ENCODE measurements at regions not wholly inside any gene's neighbourhood (a gene's known extent, or its start where the extent isn't known, plus 50 kb on each side); places are given as distances from the start of the nearest gene placed in this dataset.

DNA sequence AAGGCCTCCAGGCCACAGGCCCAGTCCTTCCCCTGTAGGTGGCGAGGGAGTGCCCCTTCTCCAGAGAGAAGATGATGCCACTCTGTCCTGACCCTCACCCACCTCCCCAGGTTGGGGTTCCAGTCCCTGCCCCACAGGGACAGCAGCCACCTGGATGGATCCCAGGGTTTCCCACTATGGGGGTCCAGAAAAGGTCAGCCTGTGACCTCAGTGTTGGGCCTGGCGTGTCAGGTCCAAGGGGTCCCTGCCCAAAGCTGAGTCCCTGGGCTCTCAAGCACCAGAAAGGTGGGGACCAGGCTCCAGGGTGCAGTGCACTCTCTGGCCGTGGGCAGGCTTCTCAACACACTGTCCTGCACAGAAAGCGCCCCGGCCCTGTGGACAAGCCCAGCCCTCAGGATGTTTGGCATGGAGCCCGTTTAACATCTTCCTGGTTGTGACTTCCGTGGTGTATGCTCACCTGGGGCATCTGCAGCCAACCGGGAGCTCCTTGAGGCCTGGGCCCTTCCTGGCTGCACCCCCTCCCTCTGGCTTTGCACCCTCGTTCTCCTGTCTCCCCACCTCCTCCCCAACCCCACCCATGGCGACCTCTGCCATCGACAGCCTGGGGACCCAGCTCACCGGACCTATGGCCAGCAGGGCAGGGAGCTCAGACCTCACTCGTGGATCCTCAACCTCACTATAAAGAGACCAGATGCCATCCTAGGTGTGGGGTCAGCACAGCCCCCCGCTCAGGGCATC, 58.3 kb upstream of the PPP2R2D start:
- no peak for DNase-seq

- DNase-seq = no peak
Observed at GRCh38 chr10:131843089-131843595, 57.7 kb upstream of the PPP2R2D start.

DNA sequence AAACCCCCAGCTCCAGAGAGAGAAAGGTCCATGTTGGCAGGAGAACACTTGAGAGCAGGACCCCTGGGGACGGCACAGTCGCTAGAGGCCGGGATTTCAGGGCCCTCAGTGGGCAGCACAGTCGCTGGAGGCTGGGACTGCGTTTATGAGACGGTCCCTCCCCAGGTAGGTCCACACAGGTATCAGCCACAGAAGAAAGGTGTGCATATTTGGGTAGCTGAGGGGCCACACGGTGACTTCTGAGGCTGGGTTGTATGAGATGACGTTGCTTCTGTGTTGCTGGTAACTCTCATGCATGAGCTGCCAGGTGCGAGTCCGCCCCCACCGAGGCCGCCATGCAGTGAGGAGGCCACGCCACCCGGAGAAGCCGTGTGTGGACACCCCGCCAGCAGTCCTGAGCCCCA, 56.9 kb upstream of the PPP2R2D start:
- no peak for DNase-seq

GRCh38 chr10:131844529-131845084, 56.2 kb upstream of the PPP2R2D start:
- peak; percentile 7 for DNase-seq

DNA sequence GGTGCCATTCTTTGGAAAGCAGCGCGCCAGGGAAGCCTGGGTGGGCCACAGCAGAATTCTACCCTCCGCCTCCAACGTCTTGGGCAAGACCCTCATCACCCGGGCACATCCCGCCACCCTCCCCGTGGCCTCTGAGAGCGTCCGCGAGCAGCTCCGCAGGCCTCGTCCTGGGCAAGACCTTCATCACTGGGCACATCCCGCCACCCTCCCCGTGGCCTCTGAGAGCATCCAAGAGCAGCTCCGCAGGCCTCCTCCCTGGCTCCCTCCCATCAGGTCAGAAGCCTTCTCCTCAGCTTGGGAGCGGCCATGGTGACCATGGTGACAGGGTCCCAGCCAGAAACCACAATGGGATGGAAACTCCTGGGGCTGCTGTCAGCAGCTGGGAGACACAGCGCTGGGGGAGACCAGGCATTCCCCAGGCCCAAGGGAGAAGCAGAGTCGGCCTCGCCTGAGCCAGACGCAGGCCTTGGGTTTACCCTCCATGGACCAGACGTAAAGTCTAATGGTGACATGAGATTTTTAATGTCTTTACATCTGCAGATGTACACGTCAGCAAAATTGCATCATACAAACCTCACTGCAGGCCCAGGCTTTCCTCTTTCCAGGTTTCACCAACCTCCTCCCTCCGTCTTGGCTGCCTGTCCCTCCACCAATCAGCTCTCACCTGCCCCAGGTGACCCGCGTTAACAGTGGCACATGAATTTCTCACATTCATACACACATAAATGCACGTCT, 55.1 kb upstream of the PPP2R2D start:
- peak; percentile 18 for DNase-seq

DNA sequence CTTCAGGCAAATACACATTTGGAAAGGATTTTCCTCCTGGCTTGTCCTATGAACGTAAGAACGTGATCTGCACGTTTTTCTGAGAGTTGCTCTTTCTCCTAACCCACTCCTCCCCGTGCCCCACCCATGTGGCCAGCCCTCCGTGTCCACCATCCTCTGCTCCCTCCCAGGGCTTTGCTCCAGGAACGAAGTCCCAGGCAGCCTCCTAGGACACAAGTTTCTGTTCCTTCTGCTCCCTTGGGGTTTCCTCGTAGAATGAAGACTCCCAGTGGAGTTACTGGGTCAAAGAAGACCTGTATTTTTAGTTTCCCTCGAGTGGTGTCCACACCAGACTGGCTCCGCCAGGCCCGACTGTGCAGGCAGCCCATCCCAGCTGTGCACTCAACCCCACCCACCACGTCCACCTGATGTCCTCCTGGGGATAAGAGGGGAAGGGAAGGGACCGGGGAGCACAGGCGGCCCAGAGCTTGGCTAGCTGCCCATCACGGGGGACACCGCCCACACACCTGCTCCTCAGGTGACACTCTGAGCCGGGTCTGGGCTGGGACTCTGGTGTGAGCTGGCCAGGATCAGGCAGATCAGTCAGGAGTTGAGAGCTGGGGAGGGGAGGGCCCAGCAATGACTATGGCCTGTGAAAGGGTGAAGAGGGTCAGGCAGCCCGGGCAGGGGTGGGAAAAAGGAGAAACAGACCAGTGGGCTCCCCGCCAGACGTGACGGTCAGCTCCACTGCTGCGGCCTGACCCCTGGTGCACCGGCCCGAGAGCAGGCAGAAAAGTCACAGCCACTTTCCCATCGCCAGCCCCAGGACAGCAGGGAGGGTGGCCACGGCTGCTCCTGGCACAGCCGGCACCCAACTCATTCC, 54.3 kb upstream of the PPP2R2D start:
- DNase-seq = peak; percentile 17

DNA sequence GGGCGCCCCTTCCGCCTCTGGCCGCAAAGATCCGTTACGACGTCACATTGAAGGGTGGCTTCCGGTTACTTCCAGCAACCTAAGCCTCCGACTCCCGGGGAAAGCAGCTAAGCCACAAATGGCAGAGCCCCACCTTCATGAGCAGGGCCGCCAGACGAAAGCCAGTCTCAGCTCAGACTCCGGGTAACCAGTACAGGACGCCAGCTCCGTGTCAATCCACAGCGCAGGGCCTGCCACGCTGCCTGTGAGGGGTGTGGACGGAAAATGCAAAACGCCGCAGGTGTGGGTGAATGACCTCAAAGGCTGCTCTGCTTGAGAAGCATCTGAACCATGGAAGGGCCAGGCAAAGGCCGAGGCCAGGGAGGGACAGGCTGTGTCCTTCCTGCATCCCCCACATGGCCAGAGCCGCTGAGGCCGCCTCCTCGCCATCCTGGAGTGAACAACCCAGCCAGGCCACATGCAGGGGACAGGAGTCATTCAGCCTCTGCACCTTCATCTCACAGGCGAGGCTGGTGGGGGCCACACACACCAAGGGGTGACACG, 53.5 kb upstream of the PPP2R2D start:
- DNase-seq = peak; percentile 29

DNA sequence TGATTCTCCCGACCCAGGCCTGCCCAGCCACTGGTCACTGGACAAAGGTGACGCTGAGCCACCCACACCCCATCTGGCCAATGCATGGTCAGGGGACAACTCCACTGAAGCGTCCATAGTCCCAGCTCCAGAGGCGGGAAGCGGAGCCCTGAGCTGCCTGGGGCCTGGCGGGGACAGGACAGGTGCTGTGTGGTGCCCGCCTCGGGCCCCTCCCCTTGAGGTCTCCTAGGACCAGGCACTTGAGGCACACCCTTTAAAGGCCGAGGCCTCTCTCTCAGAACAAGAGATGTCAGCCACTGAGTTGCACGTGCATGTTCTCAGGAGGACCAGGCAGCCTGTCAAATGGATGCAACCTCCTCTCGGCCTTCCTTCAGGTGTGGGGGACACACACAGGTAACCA, 52.5 kb upstream of the PPP2R2D start:
- peak; percentile 17 for DNase-seq

DNA sequence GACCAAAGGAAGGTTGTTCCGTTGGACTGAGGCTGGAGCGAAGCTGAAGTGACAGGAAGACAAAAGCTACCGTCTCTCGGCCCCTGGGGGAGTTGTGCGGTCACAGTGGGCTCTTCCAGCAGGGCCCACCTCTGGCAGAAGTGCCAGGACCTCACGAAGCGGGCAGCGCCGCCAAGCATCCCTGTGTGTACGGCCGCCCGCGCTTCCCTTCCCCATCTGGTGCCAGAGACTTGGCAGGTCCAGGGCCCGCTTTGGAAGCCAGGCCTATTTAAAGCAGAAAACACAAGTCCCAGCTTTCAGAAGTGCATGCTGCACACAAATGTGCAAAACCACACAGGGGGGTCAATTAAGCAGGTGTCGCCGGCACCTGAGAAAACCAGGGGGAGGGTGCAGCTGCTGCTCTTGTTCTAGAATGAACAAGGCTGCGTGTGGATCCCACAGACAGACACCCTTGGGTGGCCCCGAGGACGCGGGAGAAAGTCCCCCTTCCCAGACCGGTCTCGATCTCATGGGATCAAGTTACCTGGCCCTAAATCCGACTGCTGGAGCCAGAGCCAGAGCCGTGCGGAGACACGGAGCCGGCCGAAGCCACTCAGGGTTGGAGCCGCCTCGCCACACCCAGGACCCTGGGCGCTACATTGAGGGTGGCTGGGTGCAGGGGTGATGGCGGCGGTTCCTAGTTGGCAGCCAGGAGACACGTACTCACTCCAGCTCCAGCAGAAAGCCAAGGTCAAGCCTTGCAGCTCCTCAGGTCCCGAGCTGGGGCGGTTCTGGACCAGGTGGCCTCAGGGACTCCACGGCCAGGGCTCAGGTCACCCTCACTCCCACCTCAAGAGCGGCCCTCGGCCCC, 51.8 kb upstream of the PPP2R2D start:
- DNase-seq = peak; percentile 41

DNA sequence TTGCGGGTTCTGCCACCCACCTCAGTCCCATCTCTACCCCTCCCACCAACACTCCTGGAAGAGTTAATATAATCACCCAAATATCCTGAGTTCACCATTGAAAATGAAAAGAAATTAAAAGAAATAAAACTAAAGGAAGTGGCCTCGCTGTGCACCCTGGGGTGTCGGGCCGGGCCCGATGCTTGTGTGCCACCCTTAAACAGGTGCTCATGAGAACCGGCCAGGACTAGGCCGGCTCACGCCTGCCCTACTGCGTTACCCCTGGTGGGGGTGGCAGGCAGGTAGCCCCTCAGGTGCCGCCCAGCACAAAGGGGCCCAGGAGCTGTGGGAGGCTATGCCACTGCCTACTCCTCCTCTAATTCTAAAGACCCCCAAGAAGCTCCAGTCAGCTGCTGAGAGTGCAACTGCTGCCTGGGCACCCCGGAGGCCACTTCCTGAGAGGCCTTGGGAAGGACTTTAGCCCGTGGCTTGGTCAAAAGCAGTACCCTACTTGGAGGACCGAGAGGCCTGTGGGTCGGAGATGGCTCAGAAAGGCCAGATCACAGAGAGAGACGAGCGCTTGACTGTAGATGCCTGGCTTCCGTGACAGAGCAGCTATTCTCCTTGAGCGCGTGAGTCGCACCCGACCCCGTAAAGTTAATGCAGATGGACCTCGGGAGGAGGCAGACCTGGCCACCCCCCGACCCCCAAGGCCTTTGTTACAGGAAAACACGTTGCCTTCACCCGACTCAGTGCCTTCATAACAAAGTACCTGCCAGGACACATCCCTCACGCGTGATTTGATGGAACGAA, 51.0 kb upstream of the PPP2R2D start:
- peak; percentile 40 for DNase-seq

DNA sequence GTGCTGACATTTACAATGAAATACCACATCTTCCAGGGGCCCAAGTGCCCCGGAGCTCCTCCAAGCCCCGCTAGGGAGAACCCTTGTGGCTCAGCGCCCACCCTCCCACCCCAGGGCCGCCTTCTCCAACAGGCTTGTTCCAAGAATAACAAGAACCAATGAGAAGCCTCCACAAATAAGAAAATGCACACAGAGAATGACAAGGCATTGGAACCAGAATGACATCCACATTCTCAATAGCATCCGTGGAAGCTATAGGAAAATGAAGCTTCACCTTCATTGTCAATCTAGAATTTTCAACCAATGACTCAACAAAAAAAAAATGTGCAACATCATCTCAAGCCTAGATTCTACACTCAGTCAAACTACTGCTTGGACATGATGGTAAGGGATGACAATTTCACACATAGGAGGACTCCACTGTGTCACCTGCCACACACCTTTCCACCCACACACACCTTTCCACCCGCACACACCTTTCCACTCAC, 50.4 kb upstream of the PPP2R2D start:
- no peak for DNase-seq
